Epithelial cell of esophagus (primary cell): ENCODE measurements at regions not wholly inside any gene's neighbourhood (a gene's known extent, or its start where the extent isn't known, plus 50 kb on each side); places are given as distances from the start of the nearest gene placed in this dataset.

Source experiments
- DNase-seq: peaks from one replicate; pipeline ENCODE4 v3.0.0; 2010; ENCODE audit warnings: low read depth
- H3K4me3 ChIP-seq: 2 replicates; pipeline ENCODE4 v1.5.1; 2011; ENCODE audit warnings: mild to moderate bottlenecking, low read length, control low read depth
- CTCF ChIP-seq: IDR thresholded peaks from 2 replicates; pipeline ENCODE4 v1.5.1; 2011; ENCODE audit warnings: low read depth, mild to moderate bottlenecking, low read length, control low read depth, inconsistent platforms; ENCODE audit not compliant: insufficient read depth; ENCODE audit errors: missing control alignments

- no peak for TF ChIP-seq CTCF
- no peak overlapping the region for H3K4me3 ChIP-seq
- peak; percentile 89 for DNase-seq
Observed at GRCh38 chr15:31457161-31457560, 130.5 kb downstream of the KLF13 start.

DNA sequence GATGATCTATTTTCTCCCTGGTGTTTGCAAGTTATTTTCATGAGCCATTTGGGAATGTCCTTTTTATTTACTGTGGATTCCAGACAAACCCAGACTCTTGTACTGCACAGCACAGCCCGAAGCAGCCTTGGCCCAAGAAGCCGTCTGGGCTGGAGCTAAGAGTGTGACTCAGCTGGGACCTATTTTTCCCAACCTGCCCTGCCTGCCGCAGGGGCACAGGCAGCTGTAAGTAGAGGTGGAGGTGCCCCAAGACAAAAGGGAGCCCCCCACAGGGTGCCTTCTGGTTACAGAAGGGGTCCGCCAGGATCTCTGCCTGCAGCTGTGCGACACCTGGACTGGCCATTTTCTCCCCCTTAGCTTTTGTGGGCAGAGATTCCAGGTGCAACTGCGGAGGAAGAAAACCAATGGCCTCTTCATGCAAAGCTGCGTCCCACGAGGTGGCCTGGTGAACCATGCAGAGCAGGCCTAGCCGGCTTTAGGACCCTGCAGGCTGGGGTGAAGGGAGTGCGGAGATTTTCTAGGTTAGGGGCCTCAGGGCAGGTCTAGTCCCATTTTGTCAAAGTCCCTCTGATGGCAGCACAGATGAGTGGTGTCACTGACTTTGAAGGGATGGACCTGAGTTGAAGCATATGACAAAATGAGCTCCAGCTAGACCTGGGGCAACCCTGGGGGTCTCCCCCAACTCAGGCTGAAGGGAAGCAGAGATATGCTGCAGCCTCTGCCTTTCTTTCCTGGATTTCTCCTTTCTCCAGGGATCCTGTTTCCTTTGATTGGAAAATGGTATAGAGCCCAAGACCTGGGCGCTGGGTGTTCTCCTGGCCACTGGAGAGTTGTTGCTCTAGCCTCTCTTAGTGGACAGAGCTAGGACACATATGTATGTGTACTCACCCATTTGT, 131.2 kb downstream of the KLF13 start:
- DNase-seq = peak; percentile 86
- no peak overlapping the region for H3K4me3 ChIP-seq
- TF ChIP-seq CTCF = no peak

- peak; percentile 97 for DNase-seq
- TF ChIP-seq CTCF = no peak
- no peak overlapping the region for H3K4me3 ChIP-seq
Observed at GRCh38 chr15:31458596-31459399, 132.2 kb downstream of the KLF13 start.

GRCh38 chr15:31459400-31459748, 132.7 kb downstream of the KLF13 start:
- no peak overlapping the region for H3K4me3 ChIP-seq
- TF ChIP-seq CTCF = no peak
- no peak for DNase-seq

GRCh38 chr15:31461375-31461774, 134.7 kb downstream of the KLF13 start:
- DNase-seq = peak; percentile 27
- no peak for TF ChIP-seq CTCF
- H3K4me3 ChIP-seq = no peak overlapping the region

GRCh38 chr15:31461911-31462480, 135.4 kb downstream of the KLF13 start:
- DNase-seq = no peak
- no peak overlapping the region for H3K4me3 ChIP-seq
- peak; percentile 29 for TF ChIP-seq CTCF
